DMS 273 treated with DMSO at 0.1 percent for 48 hours (cell line): ENCODE measurements at regions not wholly inside any gene's neighbourhood (a gene's known extent, or its start where the extent isn't known, plus 50 kb on each side); places are given as distances from the start of the nearest gene placed in this dataset.
"Not testable (repeated sequence)": the region's sequence is repeated elsewhere in the genome, so short reads cannot be mapped to it uniquely, and the experiment has no call there.

Experiments used
- DNase-seq: peaks from one replicate; lab custom pipeline; 2025; lab: John Stamatoyannopoulos, UW

GRCh38 chr1:121051161-121051790 lies 132.9 kb downstream of the FAM72B start:
- DNase-seq, result not testable (repeated sequence)

GRCh38 chr1:121052081-121052660 lies 132.0 kb downstream of the FAM72B start:
- not testable (repeated sequence) for DNase-seq

GRCh38 chr1:121054928-121055327 lies 129.2 kb downstream of the FAM72B start:
- not testable (repeated sequence) for DNase-seq

- DNase-seq, result not testable (repeated sequence)
These were observed 117.2 kb downstream of the FAM72B start for GRCh38 chr1:121066925-121067324.

- not testable (repeated sequence) for DNase-seq
These were observed 115.2 kb downstream of the FAM72B start for GRCh38 chr1:121068738-121069499.

GRCh38 chr1:121073852-121074251 lies 110.3 kb downstream of the FAM72B start:
- not testable (repeated sequence) for DNase-seq

GRCh38 chr1:121075254-121075805 lies 108.8 kb downstream of the FAM72B start:
- not testable (repeated sequence) for DNase-seq

- not testable (repeated sequence) for DNase-seq
These were observed 107.5 kb downstream of the FAM72B start for GRCh38 chr1:121076674-121077073.

- DNase-seq, result not testable (repeated sequence)
These were observed 104.5 kb downstream of the FAM72B start for GRCh38 chr1:121079655-121080054.

GRCh38 chr1:121080197-121080903 lies 103.8 kb downstream of the FAM72B start:
- DNase-seq, result not testable (repeated sequence)

GRCh38 chr1:121080904-121081264 lies 103.3 kb downstream of the FAM72B start:
- DNase-seq, result not testable (repeated sequence)

- not testable (repeated sequence) for DNase-seq
These were observed 102.4 kb downstream of the FAM72B start for GRCh38 chr1:121081625-121082199.

GRCh38 chr1:121082995-121083394 lies 101.1 kb downstream of the FAM72B start:
- DNase-seq, result not testable (repeated sequence)

GRCh38 chr1:121086249-121086648 lies 97.9 kb downstream of the FAM72B start:
- DNase-seq, result not testable (repeated sequence)

GRCh38 chr1:121087221-121087620 lies 96.9 kb downstream of the FAM72B start:
- DNase-seq, result not testable (repeated sequence)

- not testable (repeated sequence) for DNase-seq
These were observed 95.6 kb downstream of the FAM72B start for GRCh38 chr1:121088568-121088967.

- not testable (repeated sequence) for DNase-seq
These were observed 91.7 kb downstream of the FAM72B start for GRCh38 chr1:121092329-121092968.

- DNase-seq, result not testable (repeated sequence)
These were observed 89.1 kb downstream of the FAM72B start for GRCh38 chr1:121095014-121095413.

- DNase-seq, result peak; percentile 1
These were observed 86.8 kb downstream of the FAM72B start for GRCh38 chr1:121097127-121097866.

GRCh38 chr1:121097867-121098215 lies 86.3 kb downstream of the FAM72B start:
- DNase-seq, result not testable (repeated sequence)
